ENCODE measurements at regions not wholly inside any gene's neighbourhood (a gene's known extent, or its start where the extent isn't known, plus 50 kb on each side); places are given as distances from the start of the nearest gene placed in this dataset.

DNA sequence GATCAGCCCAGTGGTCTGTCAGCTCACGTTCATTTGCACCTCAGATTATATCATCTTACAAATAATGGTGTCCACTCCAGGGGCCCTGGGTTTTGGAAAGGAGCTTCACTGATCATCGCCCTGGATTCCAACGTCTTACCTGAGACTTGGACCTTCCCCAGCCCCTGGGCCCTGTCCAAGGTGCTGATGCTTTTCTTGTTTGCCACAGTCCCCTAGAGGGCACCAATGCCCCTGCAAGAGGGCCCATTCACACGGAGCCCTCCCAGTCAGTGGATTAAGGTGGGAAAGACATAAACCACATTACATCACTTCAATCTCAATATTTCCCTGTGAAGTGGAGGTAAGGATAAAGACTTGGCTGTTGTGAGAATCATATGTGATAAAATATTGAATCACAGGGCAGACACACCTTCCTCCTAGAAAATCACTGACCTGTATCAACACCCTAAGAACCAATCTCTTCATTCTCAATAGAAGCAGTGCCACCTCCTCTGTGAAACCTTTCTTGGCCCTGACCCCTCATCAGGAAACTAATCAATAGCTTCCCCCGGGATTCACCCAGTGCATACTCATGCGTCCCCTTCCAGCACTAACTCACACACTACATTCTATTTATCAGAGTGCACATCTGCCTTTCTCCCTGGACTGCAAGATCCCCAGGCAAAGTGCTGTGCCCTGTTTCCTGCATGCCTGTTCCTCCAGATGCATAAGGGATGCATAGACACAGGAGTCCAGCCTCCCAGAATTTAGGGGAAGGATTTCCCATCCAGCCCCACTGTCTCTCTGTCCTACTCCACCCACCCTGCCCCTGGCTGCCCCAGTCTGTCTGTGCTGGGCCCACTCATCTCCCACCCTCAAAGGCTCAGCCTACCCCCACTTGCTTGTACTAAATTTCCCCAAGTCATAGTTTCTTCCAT lies 167.0 kb downstream of the BUD13 start (continued):
- TF ChIP-seq ZNF17 (CRISPR knock-in tag; IDR thresholded peaks at IDR 0.05) (no peak), ZNF672 (CRISPR knock-in tag; IDR thresholded peaks at IDR 0.05) (no peak), NFE2 (CRISPR knock-in tag; IDR thresholded peaks at IDR 0.05) (no peak), ZNF546 (CRISPR knock-in tag; conservative IDR thresholded peaks at IDR 0.05) (no peak), CBX1 (IDR thresholded peaks at IDR 0.05; ENCODE audit: low read depth) (no peak), SMAD1 (CRISPR knock-in tag; IDR thresholded peaks at IDR 0.05; ENCODE audit: borderline replicate concordance, low read depth) (no peak), GTF3A (CRISPR knock-in tag; conservative IDR thresholded peaks at IDR 0.05) (no peak), SNRNP70 (IDR thresholded peaks at IDR 0.05; ENCODE audit: low read depth, low read length) (no peak), TMF1 (CRISPR knock-in tag; IDR thresholded peaks at IDR 0.05; ENCODE audit: low read depth) (peak; percentile 79; the same call in 1 of the 2 replicates), ZNF788 (CRISPR knock-in tag; IDR thresholded peaks at IDR 0.05; ENCODE audit: borderline replicate concordance) (no peak), TEAD2 (CRISPR knock-in tag; IDR thresholded peaks at IDR 0.05) (no peak), RAD21 (CRISPR knock-in tag; IDR thresholded peaks at IDR 0.05) (peak; percentile 50; the same call in 1 of the 2 replicates)
- TF ChIP-seq, protein P1, sequence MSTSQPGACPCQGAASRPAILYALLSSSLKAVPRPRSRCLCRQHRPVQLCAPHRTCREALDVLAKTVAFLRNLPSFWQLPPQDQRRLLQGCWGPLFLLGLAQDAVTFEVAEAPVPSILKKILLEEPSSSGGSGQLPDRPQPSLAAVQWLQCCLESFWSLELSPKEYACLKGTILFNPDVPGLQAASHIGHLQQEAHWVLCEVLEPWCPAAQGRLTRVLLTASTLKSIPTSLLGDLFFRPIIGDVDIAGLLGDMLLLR (CRISPR knock-in tag; IDR thresholded peaks at IDR 0.05) = no peak
- TF ChIP-seq, protein P2, sequence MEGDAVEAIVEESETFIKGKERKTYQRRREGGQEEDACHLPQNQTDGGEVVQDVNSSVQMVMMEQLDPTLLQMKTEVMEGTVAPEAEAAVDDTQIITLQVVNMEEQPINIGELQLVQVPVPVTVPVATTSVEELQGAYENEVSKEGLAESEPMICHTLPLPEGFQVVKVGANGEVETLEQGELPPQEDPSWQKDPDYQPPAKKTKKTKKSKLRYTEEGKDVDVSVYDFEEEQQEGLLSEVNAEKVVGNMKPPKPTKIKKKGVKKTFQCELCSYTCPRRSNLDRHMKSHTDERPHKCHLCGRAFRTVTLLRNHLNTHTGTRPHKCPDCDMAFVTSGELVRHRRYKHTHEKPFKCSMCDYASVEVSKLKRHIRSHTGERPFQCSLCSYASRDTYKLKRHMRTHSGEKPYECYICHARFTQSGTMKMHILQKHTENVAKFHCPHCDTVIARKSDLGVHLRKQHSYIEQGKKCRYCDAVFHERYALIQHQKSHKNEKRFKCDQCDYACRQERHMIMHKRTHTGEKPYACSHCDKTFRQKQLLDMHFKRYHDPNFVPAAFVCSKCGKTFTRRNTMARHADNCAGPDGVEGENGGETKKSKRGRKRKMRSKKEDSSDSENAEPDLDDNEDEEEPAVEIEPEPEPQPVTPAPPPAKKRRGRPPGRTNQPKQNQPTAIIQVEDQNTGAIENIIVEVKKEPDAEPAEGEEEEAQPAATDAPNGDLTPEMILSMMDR (CRISPR knock-in tag; IDR thresholded peaks at IDR 0.05) = peak; percentile 80
- TF ChIP-seq, protein P3, sequence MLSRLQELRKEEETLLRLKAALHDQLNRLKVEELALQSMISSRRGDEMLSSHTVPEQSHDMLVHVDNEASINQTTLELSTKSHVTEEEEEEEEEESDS (CRISPR knock-in tag; IDR thresholded peaks at IDR 0.05; ENCODE audit: borderline replicate concordance) = peak; percentile 63; the same call in 1 of the 2 replicates
- TF ChIP-seq, protein P4, sequence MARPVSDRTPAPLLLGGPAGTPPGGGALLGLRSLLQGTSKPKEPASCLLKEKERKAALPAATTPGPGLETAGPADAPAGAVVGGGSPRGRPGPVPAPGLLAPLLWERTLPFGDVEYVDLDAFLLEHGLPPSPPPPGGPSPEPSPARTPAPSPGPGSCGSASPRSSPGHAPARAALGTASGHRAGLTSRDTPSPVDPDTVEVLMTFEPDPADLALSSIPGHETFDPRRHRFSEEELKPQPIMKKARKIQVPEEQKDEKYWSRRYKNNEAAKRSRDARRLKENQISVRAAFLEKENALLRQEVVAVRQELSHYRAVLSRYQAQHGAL (CRISPR knock-in tag; IDR thresholded peaks at IDR 0.05; ENCODE audit: not compliant biosample characterization) = peak; percentile 83
- TF ChIP-seq, protein P5, sequence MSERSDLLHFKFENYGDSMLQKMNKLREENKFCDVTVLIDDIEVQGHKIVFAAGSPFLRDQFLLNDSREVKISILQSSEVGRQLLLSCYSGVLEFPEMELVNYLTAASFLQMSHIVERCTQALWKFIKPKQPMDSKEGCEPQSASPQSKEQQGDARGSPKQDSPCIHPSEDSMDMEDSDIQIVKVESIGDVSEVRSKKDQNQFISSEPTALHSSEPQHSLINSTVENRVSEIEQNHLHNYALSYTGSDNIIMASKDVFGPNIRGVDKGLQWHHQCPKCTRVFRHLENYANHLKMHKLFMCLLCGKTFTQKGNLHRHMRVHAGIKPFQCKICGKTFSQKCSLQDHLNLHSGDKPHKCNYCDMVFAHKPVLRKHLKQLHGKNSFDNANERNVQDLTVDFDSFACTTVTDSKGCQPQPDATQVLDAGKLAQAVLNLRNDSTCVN (CRISPR knock-in tag; IDR thresholded peaks at IDR 0.05; ENCODE audit: borderline replicate concordance) = peak; percentile 75; the same call in 1 of the 2 replicates
- TF ChIP-seq, protein P6, sequence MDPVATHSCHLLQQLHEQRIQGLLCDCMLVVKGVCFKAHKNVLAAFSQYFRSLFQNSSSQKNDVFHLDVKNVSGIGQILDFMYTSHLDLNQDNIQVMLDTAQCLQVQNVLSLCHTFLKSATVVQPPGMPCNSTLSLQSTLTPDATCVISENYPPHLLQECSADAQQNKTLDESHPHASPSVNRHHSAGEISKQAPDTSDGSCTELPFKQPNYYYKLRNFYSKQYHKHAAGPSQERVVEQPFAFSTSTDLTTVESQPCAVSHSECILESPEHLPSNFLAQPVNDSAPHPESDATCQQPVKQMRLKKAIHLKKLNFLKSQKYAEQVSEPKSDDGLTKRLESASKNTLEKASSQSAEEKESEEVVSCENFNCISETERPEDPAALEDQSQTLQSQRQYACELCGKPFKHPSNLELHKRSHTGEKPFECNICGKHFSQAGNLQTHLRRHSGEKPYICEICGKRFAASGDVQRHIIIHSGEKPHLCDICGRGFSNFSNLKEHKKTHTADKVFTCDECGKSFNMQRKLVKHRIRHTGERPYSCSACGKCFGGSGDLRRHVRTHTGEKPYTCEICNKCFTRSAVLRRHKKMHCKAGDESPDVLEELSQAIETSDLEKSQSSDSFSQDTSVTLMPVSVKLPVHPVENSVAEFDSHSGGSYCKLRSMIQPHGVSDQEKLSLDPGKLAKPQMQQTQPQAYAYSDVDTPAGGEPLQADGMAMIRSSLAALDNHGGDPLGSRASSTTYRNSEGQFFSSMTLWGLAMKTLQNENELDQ (CRISPR knock-in tag; IDR thresholded peaks at IDR 0.05; ENCODE audit: borderline replicate concordance) = peak; percentile 90; the same call in 1 of the 2 replicates
- TF ChIP-seq, protein P7, sequence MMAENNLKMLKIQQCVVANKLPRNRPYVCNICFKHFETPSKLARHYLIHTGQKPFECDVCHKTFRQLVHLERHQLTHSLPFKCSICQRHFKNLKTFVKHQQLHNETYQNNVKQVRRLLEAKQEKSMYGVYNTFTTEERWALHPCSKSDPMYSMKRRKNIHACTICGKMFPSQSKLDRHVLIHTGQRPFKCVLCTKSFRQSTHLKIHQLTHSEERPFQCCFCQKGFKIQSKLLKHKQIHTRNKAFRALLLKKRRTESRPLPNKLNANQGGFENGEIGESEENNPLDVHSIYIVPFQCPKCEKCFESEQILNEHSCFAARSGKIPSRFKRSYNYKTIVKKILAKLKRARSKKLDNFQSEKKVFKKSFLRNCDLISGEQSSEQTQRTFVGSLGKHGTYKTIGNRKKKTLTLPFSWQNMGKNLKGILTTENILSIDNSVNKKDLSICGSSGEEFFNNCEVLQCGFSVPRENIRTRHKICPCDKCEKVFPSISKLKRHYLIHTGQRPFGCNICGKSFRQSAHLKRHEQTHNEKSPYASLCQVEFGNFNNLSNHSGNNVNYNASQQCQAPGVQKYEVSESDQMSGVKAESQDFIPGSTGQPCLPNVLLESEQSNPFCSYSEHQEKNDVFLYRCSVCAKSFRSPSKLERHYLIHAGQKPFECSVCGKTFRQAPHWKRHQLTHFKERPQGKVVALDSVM (CRISPR knock-in tag; IDR thresholded peaks at IDR 0.05) = no peak

Data from HepG2 (cell line).